ENCODE measurements at regions not wholly inside any gene's neighbourhood (a gene's known extent, or its start where the extent isn't known, plus 50 kb on each side); places are given as distances from the start of the nearest gene placed in this dataset.

DNA sequence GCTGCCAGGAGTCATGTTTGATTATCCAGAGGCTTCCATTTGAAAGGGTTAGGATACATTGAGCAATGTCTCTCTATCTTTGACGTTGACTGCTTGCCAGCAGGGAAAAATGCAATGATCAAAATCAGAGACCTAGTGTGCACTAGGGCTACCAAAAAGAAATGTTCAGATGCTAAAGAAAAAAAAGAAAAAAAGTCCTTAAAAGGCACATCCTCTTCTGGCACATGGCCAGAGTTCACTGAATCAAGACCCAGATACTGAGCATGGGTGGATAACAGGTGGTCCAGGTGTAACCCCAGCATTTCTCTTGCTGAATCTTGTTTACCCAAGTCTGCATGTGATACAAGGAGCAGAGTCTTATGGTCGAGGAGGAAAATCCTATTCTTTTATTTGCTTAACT, 899.3 kb downstream of the SORCS3 start:
- Histone ChIP-seq H2AFZ (no peak overlapping the region), H3K79me2 (replicated peaks; ENCODE audit: insufficient read depth) (no peaks in the 10 kb centered on the region), H3K4me3 (no peak overlapping the region), H3F3A (replicated peaks; ENCODE audit: low read depth) (no peaks in the 10 kb centered on the region), H3K9me2 (ENCODE audit: insufficient read depth) (peaks cover 3% of the 10 kb centered on the region; the same call in 1 of the 2 replicates), H3K4me2 (no peak overlapping the region), H4K20me1 (replicated peaks; ENCODE audit: insufficient read depth) (no peaks in the 10 kb centered on the region), H3K27me3 (ENCODE audit: insufficient read depth) (no peaks in the 10 kb centered on the region), H3K4me1 (ENCODE audit: insufficient read depth) (peaks cover 15% of the 10 kb centered on the region), H3K36me3 (ENCODE audit: insufficient read depth) (no peaks in the 10 kb centered on the region), H3K27ac (ENCODE audit: low read depth) (no peak overlapping the region)
- ATAC-seq, result no peak
- Mint-ChIP-seq H3K9me3 (no peaks in the 10 kb centered on the region), H3K27me3 (ENCODE audit: insufficient read depth, low read depth, poor library complexity) (peaks cover 2% of the 10 kb centered on the region), H3K27ac (no peak overlapping the region), H3K4me3 (no peak overlapping the region), H3K36me3 (ENCODE audit: low read depth) (no peaks in the 10 kb centered on the region), H3K4me1 (peaks cover 47% of the 10 kb centered on the region)
- no peak for DNase-seq (ENCODE audit: low spot score)
- no peak for TF ChIP-seq POLR2AphosphoS5 (IDR thresholded peaks at IDR 0.05; ENCODE audit: low read depth)
- no peak for TF ChIP-seq CREB1 (CRISPR knock-in tag; IDR thresholded peaks at IDR 0.05; ENCODE audit: low read depth)
- no peak for TF ChIP-seq REST (IDR thresholded peaks at IDR 0.05; ENCODE audit: unreplicated experiment)
- TF ChIP-seq CTCF (conservative IDR thresholded peaks at IDR 0.05; ENCODE audit: low read depth in 2 of 2), result no peak
- no peak for TF ChIP-seq STAT1 (IDR thresholded peaks at IDR 0.05; ENCODE audit: unreplicated experiment)
- no peak for TF ChIP-seq JUNB (IDR thresholded peaks at IDR 0.05; ENCODE audit: unreplicated experiment)
- no peak for TF ChIP-seq ZNF462 (CRISPR knock-in tag; IDR thresholded peaks at IDR 0.05)
- TF ChIP-seq ZNF114 (CRISPR knock-in tag; IDR thresholded peaks at IDR 0.05), result no peak

Measured in GM23338 (cell line).